ENCODE measurements at regions not wholly inside any gene's neighbourhood (a gene's known extent, or its start where the extent isn't known, plus 50 kb on each side); places are given as distances from the start of the nearest gene placed in this dataset.

DNA sequence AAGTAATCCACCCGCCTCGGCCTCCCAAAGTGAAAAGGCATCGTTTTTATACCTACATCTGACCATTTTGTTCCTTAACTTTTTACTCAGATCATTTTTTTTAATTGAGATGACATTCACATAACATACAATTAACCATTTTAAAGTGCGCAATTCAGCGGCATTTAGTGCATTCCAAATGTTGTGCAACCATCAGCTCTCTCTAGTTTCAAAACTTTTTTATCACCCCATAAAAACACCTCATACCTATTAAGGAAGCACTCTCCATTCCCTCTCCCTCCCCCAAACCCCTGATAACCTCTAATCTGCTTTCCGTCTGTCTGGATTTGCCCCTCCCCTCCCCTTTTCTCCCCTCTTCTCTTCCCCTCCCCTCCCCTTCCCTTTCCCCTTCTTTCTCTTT is 310.1 kb downstream of the UACA start:
- TF ChIP-seq POLR2A (IDR thresholded peaks at IDR 0.05): no peak
- TF ChIP-seq, protein P1, sequence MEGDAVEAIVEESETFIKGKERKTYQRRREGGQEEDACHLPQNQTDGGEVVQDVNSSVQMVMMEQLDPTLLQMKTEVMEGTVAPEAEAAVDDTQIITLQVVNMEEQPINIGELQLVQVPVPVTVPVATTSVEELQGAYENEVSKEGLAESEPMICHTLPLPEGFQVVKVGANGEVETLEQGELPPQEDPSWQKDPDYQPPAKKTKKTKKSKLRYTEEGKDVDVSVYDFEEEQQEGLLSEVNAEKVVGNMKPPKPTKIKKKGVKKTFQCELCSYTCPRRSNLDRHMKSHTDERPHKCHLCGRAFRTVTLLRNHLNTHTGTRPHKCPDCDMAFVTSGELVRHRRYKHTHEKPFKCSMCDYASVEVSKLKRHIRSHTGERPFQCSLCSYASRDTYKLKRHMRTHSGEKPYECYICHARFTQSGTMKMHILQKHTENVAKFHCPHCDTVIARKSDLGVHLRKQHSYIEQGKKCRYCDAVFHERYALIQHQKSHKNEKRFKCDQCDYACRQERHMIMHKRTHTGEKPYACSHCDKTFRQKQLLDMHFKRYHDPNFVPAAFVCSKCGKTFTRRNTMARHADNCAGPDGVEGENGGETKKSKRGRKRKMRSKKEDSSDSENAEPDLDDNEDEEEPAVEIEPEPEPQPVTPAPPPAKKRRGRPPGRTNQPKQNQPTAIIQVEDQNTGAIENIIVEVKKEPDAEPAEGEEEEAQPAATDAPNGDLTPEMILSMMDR (IDR thresholded peaks at IDR 0.05): no peak
- TF ChIP-seq POLR2AphosphoS5 (IDR thresholded peaks at IDR 0.05): no peak
- no peak for TF ChIP-seq EP300 (IDR thresholded peaks at IDR 0.05; ENCODE audit: low read depth)

Measured in transverse colon (tissue), 4 donors.